Daoy (cell line): ENCODE measurements at regions not wholly inside any gene's neighbourhood (a gene's known extent, or its start where the extent isn't known, plus 50 kb on each side); places are given as distances from the start of the nearest gene placed in this dataset.
"Not testable (repeated sequence)": the region's sequence is repeated elsewhere in the genome, so short reads cannot be mapped to it uniquely, and the experiment has no call there.

Experiments
- DNase-seq: peaks from one replicate; pipeline ENCODE4 v3.0.0-alpha.2; 2015; ENCODE audit warnings: low read depth

GRCh38 chr3:89747541-89748278 is 640.3 kb downstream of the EPHA3 start:
- not testable (repeated sequence) for DNase-seq

GRCh38 chr3:89762405-89762804 is 655.0 kb downstream of the EPHA3 start:
- DNase-seq: no peak

- DNase-seq: no peak
These were observed 676.0 kb downstream of the EPHA3 start for GRCh38 chr3:89783341-89783927.

- DNase-seq: no peak
These were observed 680.1 kb downstream of the EPHA3 start for GRCh38 chr3:89787485-89787884.

GRCh38 chr3:89787979-89788378 is 680.6 kb downstream of the EPHA3 start:
- no peak for DNase-seq

GRCh38 chr3:89795506-89795905 is 688.1 kb downstream of the EPHA3 start:
- no peak for DNase-seq

- DNase-seq: no peak
These were observed 695.5 kb downstream of the EPHA3 start for GRCh38 chr3:89802881-89803280.

GRCh38 chr3:89803711-89804110 is 696.3 kb downstream of the EPHA3 start:
- no peak for DNase-seq

GRCh38 chr3:89806166-89806565 is 698.7 kb downstream of the EPHA3 start:
- no peak for DNase-seq

GRCh38 chr3:89808680-89809197 is 701.3 kb downstream of the EPHA3 start:
- DNase-seq: no peak

GRCh38 chr3:89813500-89813899 is 706.1 kb downstream of the EPHA3 start:
- no peak for DNase-seq

- no peak for DNase-seq
These were observed 733.6 kb downstream of the EPHA3 start for GRCh38 chr3:89841041-89841440.

GRCh38 chr3:89845053-89845452 is 737.6 kb downstream of the EPHA3 start:
- DNase-seq: no peak

- no peak for DNase-seq
These were observed 740.5 kb downstream of the EPHA3 start for GRCh38 chr3:89847955-89848354.

GRCh38 chr3:89851974-89852621 is 744.7 kb downstream of the EPHA3 start:
- no peak for DNase-seq

GRCh38 chr3:89859757-89860156 is 752.3 kb downstream of the EPHA3 start:
- no peak for DNase-seq

GRCh38 chr3:89867286-89867685 is 759.9 kb downstream of the EPHA3 start:
- DNase-seq: no peak

GRCh38 chr3:89876116-89876515 is 768.7 kb downstream of the EPHA3 start:
- DNase-seq: no peak

- no peak for DNase-seq
These were observed 769.8 kb downstream of the EPHA3 start for GRCh38 chr3:89877230-89877629.

GRCh38 chr3:89889386-89889785 is 782.0 kb downstream of the EPHA3 start:
- DNase-seq: no peak

- no peak for DNase-seq
These were observed 801.3 kb downstream of the EPHA3 start for GRCh38 chr3:89908711-89909213.

- no peak for DNase-seq
These were observed 804.6 kb downstream of the EPHA3 start for GRCh38 chr3:89912031-89912430.
